ENCODE measurements at regions not wholly inside any gene's neighbourhood (a gene's known extent, or its start where the extent isn't known, plus 50 kb on each side); places are given as distances from the start of the nearest gene placed in this dataset.
"Not testable (repeated sequence)": the region's sequence is repeated elsewhere in the genome, so short reads cannot be mapped to it uniquely, and the experiment has no call there.

- H3K4me3 ChIP-seq (ENCODE audit: low read depth, low read length): no peak overlapping the region
Measured at GRCh38 chr2:194870974-194871535, 786.0 kb upstream of the SLC39A10 start.

GRCh38 chr2:194867328-194867727, 789.7 kb upstream of the SLC39A10 start:
- H3K4me3 ChIP-seq (ENCODE audit: low read depth, low read length): no peak overlapping the region

GRCh38 chr2:194854941-194855340, 802.1 kb upstream of the SLC39A10 start:
- H3K4me3 ChIP-seq (ENCODE audit: low read depth, low read length): no peak overlapping the region

- no peak overlapping the region for H3K4me3 ChIP-seq (ENCODE audit: low read depth, low read length)
Measured at GRCh38 chr2:194842871-194843270, 814.2 kb upstream of the SLC39A10 start.

- not testable (repeated sequence) for H3K4me3 ChIP-seq (ENCODE audit: low read depth, low read length)
Measured at GRCh38 chr2:194834371-194834770, 822.7 kb upstream of the SLC39A10 start.

- H3K4me3 ChIP-seq (ENCODE audit: low read depth, low read length): no peak overlapping the region
Measured at GRCh38 chr2:194826241-194826640, 830.8 kb upstream of the SLC39A10 start.

GRCh38 chr2:194824450-194824849, 832.6 kb upstream of the SLC39A10 start:
- H3K4me3 ChIP-seq (ENCODE audit: low read depth, low read length): no peak overlapping the region

GRCh38 chr2:194822657-194823056, 834.4 kb upstream of the SLC39A10 start:
- no peak overlapping the region for H3K4me3 ChIP-seq (ENCODE audit: low read depth, low read length)

GRCh38 chr2:194822097-194822496, 834.9 kb upstream of the SLC39A10 start:
- H3K4me3 ChIP-seq (ENCODE audit: low read depth, low read length): no peak overlapping the region

GRCh38 chr2:194819367-194819766, 837.7 kb upstream of the SLC39A10 start:
- H3K4me3 ChIP-seq (ENCODE audit: low read depth, low read length): no peak overlapping the region

GRCh38 chr2:194815475-194815874, 841.6 kb upstream of the SLC39A10 start:
- H3K4me3 ChIP-seq (ENCODE audit: low read depth, low read length): no peak overlapping the region

- H3K4me3 ChIP-seq (ENCODE audit: low read depth, low read length): no peak overlapping the region
Measured at GRCh38 chr2:194802589-194802988, 854.4 kb upstream of the SLC39A10 start.

GRCh38 chr2:194787071-194787470, 870.0 kb upstream of the SLC39A10 start:
- not testable (repeated sequence) for H3K4me3 ChIP-seq (ENCODE audit: low read depth, low read length)

GRCh38 chr2:194771394-194771793, 885.6 kb upstream of the SLC39A10 start:
- not testable (repeated sequence) for H3K4me3 ChIP-seq (ENCODE audit: low read depth, low read length)

GRCh38 chr2:194769030-194769429, 888.0 kb upstream of the SLC39A10 start:
- H3K4me3 ChIP-seq (ENCODE audit: low read depth, low read length): no peak overlapping the region

- H3K4me3 ChIP-seq (ENCODE audit: low read depth, low read length): no peak overlapping the region
Measured at GRCh38 chr2:194765723-194766122, 891.3 kb upstream of the SLC39A10 start.

GRCh38 chr2:194750926-194751325, 906.1 kb upstream of the SLC39A10 start:
- H3K4me3 ChIP-seq (ENCODE audit: low read depth, low read length): no peak overlapping the region

GRCh38 chr2:194745557-194746146, 911.4 kb upstream of the SLC39A10 start:
- no peak overlapping the region for H3K4me3 ChIP-seq (ENCODE audit: low read depth, low read length)

- H3K4me3 ChIP-seq (ENCODE audit: low read depth, low read length): no peak overlapping the region
Measured at GRCh38 chr2:194742706-194743105, 914.3 kb upstream of the SLC39A10 start.

- no peak overlapping the region for H3K4me3 ChIP-seq (ENCODE audit: low read depth, low read length)
Measured at GRCh38 chr2:194739217-194739616, 917.8 kb upstream of the SLC39A10 start.

GRCh38 chr2:194735837-194736542, 921.0 kb upstream of the SLC39A10 start:
- no peak overlapping the region for H3K4me3 ChIP-seq (ENCODE audit: low read depth, low read length)

- no peak overlapping the region for H3K4me3 ChIP-seq (ENCODE audit: low read depth, low read length)
Measured at GRCh38 chr2:194730266-194730665, 926.8 kb upstream of the SLC39A10 start.
